ENCODE measurements at regions not wholly inside any gene's neighbourhood (a gene's known extent, or its start where the extent isn't known, plus 50 kb on each side); places are given as distances from the start of the nearest gene placed in this dataset.

GRCh38 chr2:103552775-103553174, 790.9 kb downstream of the TMEM182 start:
- TF ChIP-seq TAF1 (conservative IDR thresholded peaks at IDR 0.05) (no peak), CTCF (IDR thresholded peaks at IDR 0.05; ENCODE audit: low read depth, low read length, missing input control) (no peak), SP1 (IDR thresholded peaks at IDR 0.05) (no peak), RAD21 (IDR thresholded peaks at IDR 0.05) (no peak), YY1 (IDR thresholded peaks at IDR 0.05) (no peak), FOXA2 (IDR thresholded peaks at IDR 0.05) (no peak), HNF4A (conservative IDR thresholded peaks at IDR 0.05) (no peak), FOXA1 (IDR thresholded peaks at IDR 0.05) (no peak), GABPA (IDR thresholded peaks at IDR 0.05 in 1 of 2, conservative IDR thresholded peaks at IDR 0.05 in 1 of 2) (no peak), JUND (IDR thresholded peaks at IDR 0.05) (no peak), RXRA (IDR thresholded peaks at IDR 0.05) (no peak)
- TF ChIP-seq, protein P1, sequence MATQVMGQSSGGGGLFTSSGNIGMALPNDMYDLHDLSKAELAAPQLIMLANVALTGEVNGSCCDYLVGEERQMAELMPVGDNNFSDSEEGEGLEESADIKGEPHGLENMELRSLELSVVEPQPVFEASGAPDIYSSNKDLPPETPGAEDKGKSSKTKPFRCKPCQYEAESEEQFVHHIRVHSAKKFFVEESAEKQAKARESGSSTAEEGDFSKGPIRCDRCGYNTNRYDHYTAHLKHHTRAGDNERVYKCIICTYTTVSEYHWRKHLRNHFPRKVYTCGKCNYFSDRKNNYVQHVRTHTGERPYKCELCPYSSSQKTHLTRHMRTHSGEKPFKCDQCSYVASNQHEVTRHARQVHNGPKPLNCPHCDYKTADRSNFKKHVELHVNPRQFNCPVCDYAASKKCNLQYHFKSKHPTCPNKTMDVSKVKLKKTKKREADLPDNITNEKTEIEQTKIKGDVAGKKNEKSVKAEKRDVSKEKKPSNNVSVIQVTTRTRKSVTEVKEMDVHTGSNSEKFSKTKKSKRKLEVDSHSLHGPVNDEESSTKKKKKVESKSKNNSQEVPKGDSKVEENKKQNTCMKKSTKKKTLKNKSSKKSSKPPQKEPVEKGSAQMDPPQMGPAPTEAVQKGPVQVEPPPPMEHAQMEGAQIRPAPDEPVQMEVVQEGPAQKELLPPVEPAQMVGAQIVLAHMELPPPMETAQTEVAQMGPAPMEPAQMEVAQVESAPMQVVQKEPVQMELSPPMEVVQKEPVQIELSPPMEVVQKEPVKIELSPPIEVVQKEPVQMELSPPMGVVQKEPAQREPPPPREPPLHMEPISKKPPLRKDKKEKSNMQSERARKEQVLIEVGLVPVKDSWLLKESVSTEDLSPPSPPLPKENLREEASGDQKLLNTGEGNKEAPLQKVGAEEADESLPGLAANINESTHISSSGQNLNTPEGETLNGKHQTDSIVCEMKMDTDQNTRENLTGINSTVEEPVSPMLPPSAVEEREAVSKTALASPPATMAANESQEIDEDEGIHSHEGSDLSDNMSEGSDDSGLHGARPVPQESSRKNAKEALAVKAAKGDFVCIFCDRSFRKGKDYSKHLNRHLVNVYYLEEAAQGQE (IDR thresholded peaks at IDR 0.05), result no peak
- TF ChIP-seq, protein P2, sequence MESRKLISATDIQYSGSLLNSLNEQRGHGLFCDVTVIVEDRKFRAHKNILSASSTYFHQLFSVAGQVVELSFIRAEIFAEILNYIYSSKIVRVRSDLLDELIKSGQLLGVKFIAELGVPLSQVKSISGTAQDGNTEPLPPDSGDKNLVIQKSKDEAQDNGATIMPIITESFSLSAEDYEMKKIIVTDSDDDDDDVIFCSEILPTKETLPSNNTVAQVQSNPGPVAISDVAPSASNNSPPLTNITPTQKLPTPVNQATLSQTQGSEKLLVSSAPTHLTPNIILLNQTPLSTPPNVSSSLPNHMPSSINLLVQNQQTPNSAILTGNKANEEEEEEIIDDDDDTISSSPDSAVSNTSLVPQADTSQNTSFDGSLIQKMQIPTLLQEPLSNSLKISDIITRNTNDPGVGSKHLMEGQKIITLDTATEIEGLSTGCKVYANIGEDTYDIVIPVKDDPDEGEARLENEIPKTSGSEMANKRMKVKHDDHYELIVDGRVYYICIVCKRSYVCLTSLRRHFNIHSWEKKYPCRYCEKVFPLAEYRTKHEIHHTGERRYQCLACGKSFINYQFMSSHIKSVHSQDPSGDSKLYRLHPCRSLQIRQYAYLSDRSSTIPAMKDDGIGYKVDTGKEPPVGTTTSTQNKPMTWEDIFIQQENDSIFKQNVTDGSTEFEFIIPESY (IDR thresholded peaks at IDR 0.05), result no peak
- TF ChIP-seq, protein P3, sequence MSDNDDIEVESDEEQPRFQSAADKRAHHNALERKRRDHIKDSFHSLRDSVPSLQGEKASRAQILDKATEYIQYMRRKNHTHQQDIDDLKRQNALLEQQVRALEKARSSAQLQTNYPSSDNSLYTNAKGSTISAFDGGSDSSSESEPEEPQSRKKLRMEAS (IDR thresholded peaks at IDR 0.05), result no peak
